GM21619 (cell line): ENCODE measurements at regions not wholly inside any gene's neighbourhood (a gene's known extent, or its start where the extent isn't known, plus 50 kb on each side); places are given as distances from the start of the nearest gene placed in this dataset.
"Not testable (repeated sequence)": the region's sequence is repeated elsewhere in the genome, so short reads cannot be mapped to it uniquely, and the experiment has no call there.

Experiments
- ATAC-seq: cut with Tn5 transposase; IDR thresholded peaks from one replicate; pipeline ENCODE4 v1.9.1; 2021; ENCODE audit not compliant: unreplicated experiment

DNA sequence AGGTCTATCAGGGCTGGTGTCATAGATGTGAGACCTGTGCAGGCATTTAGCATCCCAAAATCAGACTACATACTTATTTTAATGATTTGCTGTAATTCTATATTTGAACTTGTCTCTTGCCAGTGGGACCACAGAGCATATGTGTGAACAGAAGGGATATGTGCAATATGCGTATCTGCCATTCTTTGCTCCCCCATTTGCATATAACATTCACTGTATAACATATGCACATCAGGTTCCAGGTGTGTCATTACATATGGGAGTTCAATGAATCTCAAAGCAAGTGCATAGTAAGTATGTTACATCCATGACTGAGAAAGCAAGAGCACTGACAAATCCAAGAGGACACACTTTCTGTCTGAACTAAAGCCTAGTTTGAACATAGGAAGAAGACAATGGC, 1115.1 kb upstream of the CNTN5 start:
- ATAC-seq, result no peak

- no peak for ATAC-seq
Observed at GRCh38 chr11:97908354-97908753, 1112.4 kb upstream of the CNTN5 start.

- no peak for ATAC-seq
Observed at GRCh38 chr11:97909614-97910399, 1110.9 kb upstream of the CNTN5 start.

DNA sequence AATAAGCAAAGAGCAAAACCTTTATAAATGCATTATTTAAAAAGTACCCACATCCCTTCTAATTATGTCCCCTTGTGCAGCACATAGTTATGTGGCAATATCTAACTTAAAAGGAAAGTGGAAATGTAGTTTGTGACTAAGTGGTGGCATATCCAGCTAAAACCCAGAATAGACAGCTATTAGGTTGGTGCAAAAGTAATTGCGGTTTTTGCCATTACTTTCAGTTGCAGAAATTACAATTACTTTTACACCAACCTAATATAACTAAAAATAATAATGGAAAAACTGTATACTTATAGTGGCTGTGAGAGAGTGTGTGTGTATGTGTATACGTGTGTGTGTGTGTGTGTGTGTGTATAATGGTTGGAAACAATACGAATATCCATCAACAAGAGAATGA, 1108.1 kb upstream of the CNTN5 start:
- ATAC-seq, result no peak

DNA sequence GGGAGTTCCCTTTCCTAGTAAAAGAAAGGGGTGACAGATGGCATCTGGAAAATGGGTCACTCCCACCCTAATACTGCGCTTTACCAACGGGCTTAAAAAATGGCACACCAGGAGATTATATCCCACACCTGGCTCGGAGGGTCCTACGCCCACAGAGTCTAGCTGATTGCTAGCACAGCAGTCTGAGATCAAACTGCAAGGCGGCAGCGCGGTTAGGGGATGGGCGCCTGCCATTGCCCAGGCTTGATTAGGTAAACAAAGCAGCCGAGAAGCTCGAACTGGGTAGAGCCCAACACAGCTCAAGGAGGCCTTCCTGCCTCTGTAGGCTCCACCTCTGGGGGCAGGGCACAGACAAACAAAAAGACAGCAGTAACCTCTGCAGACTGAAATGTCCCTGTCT, 1097.8 kb upstream of the CNTN5 start:
- ATAC-seq, result not testable (repeated sequence)

DNA sequence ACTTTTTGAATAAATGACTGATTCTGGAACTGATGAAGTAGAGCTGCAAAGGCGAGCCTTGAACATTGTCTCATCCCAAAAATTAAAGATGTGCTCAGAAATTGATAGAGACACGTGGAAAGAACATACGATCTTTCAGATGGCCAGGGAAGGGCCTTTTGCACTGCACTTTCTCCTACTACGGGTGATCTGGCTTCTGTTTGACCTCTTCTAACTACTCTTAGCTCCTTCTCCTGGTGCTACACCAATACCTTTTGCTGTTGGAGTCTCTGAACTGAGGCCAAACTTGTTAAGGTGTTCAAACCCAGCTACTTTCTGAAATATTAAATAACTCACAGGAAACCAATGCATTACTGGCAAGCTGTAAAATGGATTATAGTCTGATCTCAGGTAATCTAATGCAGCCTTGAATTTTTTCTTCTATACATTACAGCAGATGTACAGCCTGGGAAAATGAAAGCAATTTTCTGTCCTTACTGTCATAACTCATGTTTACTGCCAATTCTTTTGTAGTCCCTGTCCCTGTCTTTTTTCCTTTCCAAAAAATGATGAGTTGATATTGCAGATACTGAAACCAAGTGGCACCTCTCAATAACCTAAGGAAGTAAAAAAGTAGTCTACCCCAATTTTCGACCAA, 1086.1 kb upstream of the CNTN5 start:
- ATAC-seq, result no peak

GRCh38 chr11:97937501-97937900, 1083.2 kb upstream of the CNTN5 start:
- no peak for ATAC-seq

- ATAC-seq, result no peak
Observed at GRCh38 chr11:97938789-97939188, 1082.0 kb upstream of the CNTN5 start.

GRCh38 chr11:97943493-97943892, 1077.3 kb upstream of the CNTN5 start:
- no peak for ATAC-seq

GRCh38 chr11:97948793-97949192, 1072.0 kb upstream of the CNTN5 start:
- no peak for ATAC-seq

DNA sequence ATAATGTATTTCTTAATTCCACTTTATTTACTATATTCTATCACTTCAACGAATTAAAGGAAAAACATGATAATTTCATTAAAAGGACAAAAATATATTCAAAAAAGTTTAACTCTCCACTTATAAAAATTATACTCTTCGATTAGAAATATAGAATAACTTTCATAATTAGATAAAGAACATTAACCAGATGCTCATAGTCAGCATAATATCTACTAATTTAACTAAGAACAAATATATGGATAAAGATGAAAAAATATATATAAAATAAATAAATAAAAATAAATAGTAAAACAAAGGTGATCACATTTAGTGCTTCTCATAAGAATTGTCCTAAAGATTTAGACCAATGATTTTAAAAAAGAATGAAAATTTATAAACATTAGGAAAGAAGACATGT, 1065.2 kb upstream of the CNTN5 start:
- no peak for ATAC-seq

GRCh38 chr11:97956904-97957303, 1063.8 kb upstream of the CNTN5 start:
- ATAC-seq, result no peak

DNA sequence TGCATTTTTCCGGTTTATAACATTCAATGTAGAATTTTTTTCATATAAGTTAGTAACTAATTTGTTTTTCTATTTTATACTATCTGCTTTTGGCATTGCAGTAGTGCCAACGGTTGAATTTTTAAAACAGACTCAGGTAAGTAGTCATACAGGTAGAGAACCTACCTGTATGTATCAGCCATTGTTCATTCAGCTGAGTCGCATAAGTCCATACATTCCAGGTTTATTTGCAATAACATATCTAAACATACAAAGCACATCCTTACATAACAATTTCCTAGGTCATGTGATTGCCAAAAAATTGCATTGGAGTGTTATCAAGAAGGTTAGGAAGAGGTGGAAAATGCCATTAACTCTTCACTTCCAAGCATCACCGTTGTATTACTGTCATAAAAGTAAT, 1059.3 kb upstream of the CNTN5 start:
- ATAC-seq, result no peak

GRCh38 chr11:97962758-97963157, 1058.0 kb upstream of the CNTN5 start:
- no peak for ATAC-seq

GRCh38 chr11:97963528-97964331, 1057.0 kb upstream of the CNTN5 start:
- no peak for ATAC-seq

DNA sequence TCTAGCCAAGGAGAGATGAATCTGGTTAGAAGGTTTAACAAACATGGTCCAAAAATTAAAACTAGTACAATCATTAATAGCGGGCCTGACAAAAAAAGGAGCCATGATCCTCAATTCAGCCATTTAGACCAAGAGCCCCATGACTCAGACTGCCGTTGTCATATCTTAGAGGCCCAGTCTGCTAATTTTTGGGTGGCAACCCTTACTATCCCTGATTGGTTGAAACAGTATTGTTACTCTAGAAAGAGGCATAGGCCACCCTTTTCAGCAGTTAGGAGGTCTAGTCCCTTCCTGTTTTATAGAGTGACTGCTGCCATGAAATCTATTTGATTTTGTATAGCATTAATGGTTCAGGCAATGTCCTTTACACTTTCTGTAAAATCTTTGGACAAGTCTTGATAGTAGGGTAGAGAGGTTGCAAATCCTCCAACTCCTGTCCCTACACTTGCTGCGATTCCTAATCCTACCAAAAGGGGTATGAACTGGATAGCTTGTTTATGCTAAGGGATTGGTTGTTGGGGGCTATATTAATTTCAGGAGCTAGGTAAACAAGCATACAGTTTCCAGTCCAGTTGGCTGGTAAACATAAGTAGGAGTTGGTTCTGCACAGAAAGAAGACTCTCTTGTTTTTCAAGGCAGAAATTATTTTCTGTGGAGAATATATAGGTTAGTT, 1056.3 kb upstream of the CNTN5 start:
- ATAC-seq, result no peak

DNA sequence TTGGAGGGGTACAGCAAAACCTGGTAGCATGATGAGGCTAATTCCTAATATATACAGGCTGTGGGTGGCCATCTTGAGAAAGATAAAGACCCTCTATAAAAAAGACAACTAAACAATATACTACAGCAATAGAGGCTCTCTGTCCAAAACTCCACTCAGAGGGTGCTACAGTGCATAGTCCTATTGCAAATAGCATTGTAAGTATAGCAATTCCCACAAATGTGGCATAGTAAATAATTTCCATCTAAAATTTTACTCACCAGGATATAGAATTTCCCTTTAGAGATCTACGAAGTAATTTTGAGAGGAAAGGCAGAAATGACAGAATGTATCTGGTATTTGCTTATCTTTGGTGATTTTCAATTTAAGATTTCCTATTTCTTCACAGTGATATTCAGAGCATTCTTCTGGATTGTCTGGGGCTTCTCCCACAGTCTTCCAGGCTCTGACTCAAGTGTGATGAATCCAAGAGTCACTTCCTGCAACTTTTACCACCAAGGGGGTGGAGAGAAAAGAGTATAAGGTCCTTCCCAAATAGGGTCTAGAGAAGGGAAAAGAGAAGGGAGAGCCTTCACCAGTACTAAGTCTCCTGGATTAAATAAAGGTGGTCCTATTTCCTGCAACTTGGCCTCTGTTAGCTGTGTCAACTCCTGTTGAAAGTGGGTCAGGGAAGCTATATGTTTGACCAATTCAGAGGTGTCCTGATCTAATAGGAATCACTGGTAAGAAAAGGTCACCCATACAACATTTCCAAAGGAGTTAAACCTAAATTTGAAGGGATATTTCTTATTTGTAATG, 1054.7 kb upstream of the CNTN5 start:
- ATAC-seq, result no peak

DNA sequence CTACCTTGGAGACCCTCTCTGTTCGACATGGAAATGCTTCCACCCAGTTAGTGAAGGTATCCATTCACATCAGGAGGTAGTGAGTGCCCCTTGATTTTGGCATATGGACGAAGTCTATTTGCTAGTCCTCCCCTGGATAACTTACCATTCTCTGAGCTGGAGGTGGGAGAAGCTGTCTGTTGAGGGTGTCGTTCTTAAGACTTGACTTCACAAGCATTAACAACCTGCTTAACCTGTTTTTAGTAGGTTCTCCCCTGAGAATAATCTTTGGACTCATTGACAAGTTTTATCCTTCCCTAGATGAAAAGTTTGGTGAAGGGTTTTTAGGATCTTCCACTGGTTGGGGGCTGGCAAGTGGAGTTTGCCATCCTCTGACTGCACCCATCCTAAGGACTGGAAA, 1053.8 kb upstream of the CNTN5 start:
- ATAC-seq, result no peak

- ATAC-seq, result no peak
Observed at GRCh38 chr11:97968071-97968470, 1052.7 kb upstream of the CNTN5 start.

DNA sequence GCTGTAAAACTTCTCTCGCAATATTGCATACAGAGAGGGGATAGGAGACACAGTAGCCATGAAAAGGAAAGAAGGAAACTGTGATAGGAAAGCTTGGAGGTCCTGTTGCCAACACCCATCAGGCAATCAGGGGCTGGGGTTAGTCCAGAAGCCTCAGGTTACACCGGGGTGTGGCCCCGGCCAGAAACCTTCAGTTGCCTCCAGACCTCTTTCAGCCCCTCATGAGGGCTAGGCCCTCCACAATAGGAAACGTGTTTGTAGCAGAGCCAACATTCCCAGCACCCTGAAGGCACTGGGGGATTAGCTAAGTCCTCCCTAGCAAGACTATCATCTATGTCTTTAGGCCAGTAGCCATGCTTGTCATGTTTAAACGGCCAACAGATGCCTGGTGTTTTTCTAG, 1048.0 kb upstream of the CNTN5 start:
- no peak for ATAC-seq
